Fibroblast of mammary gland (primary cell): ENCODE measurements at regions not wholly inside any gene's neighbourhood (a gene's known extent, or its start where the extent isn't known, plus 50 kb on each side); places are given as distances from the start of the nearest gene placed in this dataset.

Experiments
- DNase-seq: peaks from one replicate; pipeline ENCODE4 v3.0.0-alpha.2; 2010; ENCODE audit warnings: low read depth
- H3K4me3 ChIP-seq: 2 replicates; pipeline ENCODE4 v1.5.1; 2011; ENCODE audit warnings: low read depth, mild to moderate bottlenecking, low read length, moderate library complexity; ENCODE audit not compliant: control insufficient read depth
- TF ChIP-seq, protein P1 (sequence below): conservative IDR thresholded peaks from 2 replicates; pipeline ENCODE4 v1.5.1; 2011; ENCODE audit warnings: low read depth, low read length, inconsistent platforms; ENCODE audit not compliant: control insufficient read depth, insufficient read depth

DNA sequence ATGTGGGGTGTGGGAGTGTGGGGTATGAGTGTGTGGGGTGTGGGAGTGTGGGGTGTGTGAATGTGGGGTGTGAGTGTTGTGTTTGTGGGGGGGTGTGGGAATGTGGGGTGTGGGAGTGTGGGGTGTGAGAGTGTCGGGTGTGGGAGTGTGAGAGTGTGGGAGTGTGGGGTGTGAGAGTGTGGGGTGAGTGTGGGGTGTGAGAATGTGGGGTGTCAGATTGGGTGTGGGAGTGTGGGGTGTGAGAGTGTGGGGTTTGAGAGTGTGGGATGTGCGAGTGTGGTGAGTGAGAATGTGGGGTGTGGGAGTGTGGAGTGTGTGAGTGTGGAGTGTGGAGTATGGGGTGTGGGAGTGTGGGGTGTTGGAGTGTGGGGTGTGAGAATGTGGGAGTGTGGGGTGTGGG lies 50.1 kb upstream of the EN2 start:
- no peak overlapping the region for H3K4me3 ChIP-seq
- DNase-seq: no peak
- TF ChIP-seq, protein P1, sequence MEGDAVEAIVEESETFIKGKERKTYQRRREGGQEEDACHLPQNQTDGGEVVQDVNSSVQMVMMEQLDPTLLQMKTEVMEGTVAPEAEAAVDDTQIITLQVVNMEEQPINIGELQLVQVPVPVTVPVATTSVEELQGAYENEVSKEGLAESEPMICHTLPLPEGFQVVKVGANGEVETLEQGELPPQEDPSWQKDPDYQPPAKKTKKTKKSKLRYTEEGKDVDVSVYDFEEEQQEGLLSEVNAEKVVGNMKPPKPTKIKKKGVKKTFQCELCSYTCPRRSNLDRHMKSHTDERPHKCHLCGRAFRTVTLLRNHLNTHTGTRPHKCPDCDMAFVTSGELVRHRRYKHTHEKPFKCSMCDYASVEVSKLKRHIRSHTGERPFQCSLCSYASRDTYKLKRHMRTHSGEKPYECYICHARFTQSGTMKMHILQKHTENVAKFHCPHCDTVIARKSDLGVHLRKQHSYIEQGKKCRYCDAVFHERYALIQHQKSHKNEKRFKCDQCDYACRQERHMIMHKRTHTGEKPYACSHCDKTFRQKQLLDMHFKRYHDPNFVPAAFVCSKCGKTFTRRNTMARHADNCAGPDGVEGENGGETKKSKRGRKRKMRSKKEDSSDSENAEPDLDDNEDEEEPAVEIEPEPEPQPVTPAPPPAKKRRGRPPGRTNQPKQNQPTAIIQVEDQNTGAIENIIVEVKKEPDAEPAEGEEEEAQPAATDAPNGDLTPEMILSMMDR: no peak
